Mesenchymal stem cell (in vitro differentiated cells and primary cell): ENCODE measurements at regions not wholly inside any gene's neighbourhood (a gene's known extent, or its start where the extent isn't known, plus 50 kb on each side); places are given as distances from the start of the nearest gene placed in this dataset.
A peak's percentile ranks its signal among the peaks of the same experiment; 100 is the strongest.
"Not testable (repeated sequence)": the region's sequence is repeated elsewhere in the genome, so short reads cannot be mapped to it uniquely, and the experiment has no call there.

Experiments
- DNase-seq: peaks from one replicate; pipeline ENCODE4 v3.0.0-alpha.2; 2013
- H2AFZ ChIP-seq: one replicate; pipeline ENCODE4 v1.6.1; 2013; ENCODE audit warnings: low read depth, mild to moderate bottlenecking, control low read depth, inconsistent platforms, low read length, moderate library complexity
- H2AK5ac ChIP-seq: 2 replicates; pipeline ENCODE4 v1.6.1; 2013; ENCODE audit warnings: low read length, moderate library complexity, mild to moderate bottlenecking, inconsistent platforms; ENCODE audit not compliant: severe bottlenecking
- H2BK120ac ChIP-seq: one replicate; pipeline ENCODE4 v1.6.1; 2013; ENCODE audit warnings: low read depth, mild to moderate bottlenecking, inconsistent platforms, low read length, moderate library complexity
- H2BK12ac ChIP-seq, 2 experiments: one replicate each; pipeline ENCODE4 v1.6.1; 2013; ENCODE audit warnings: inconsistent platforms in 2 of 2, low read length in 2 of 2, mild to moderate bottlenecking in 2 of 2, moderate library complexity in 2 of 2, control low read depth in 1 of 2
- H2BK15ac ChIP-seq: one replicate; pipeline ENCODE4 v1.6.1; 2013; ENCODE audit warnings: mild to moderate bottlenecking, low read depth, inconsistent platforms; ENCODE audit not compliant: poor library complexity, severe bottlenecking
- H2BK5ac ChIP-seq: 2 replicates; pipeline ENCODE4 v1.6.1; 2013; ENCODE audit warnings: low read depth, mild to moderate bottlenecking, low read length, control low read depth, inconsistent platforms; ENCODE audit not compliant: poor library complexity, severe bottlenecking
- H3K14ac ChIP-seq, 2 experiments: one replicate each; pipeline ENCODE4 v1.6.1; 2013; ENCODE audit warnings: inconsistent platforms in 2 of 2, low read length in 2 of 2, control low read depth in 1 of 2, mild to moderate bottlenecking in 1 of 2, moderate library complexity in 1 of 2
- H3K18ac ChIP-seq, 2 experiments: one replicate each; pipeline ENCODE4 v1.6.1; 2013; ENCODE audit warnings: inconsistent platforms in 2 of 2, low read length in 2 of 2, control low read depth in 1 of 2, low read depth in 1 of 2, mild to moderate bottlenecking in 1 of 2
- H3K23ac ChIP-seq, 2 experiments: one replicate each; pipeline ENCODE4 v1.6.1; 2013; ENCODE audit warnings: inconsistent platforms in 2 of 2, low read length in 2 of 2, mild to moderate bottlenecking in 2 of 2, moderate library complexity in 2 of 2, control low read depth in 1 of 2
- H3K27ac ChIP-seq: 2 replicates; pipeline ENCODE4 v1.5.1; 2013; ENCODE audit warnings: mild to moderate bottlenecking, moderate library complexity, low read length, control low read depth, inconsistent platforms; ENCODE audit not compliant: poor library complexity, severe bottlenecking
- H3K27me3 ChIP-seq, 2 experiments: 2 replicates each; pipeline versions ENCODE4 v1.6.1 to v1.7.0; 2013; ENCODE audit warnings: low read length in 2 of 2, mild to moderate bottlenecking in 2 of 2, moderate library complexity in 2 of 2, control low read depth in 1 of 2, inconsistent platforms in 1 of 2; ENCODE audit not compliant: control insufficient read depth in 1 of 2, insufficient read depth in 1 of 2
- H3K36me3 ChIP-seq, 2 experiments: 2 replicates each; pipeline versions ENCODE4 v1.6.1 to v1.7.0; 2013; ENCODE audit warnings: low read length in 2 of 2, control low read depth in 1 of 2, inconsistent platforms in 1 of 2, low read depth in 1 of 2, mild to moderate bottlenecking in 1 of 2; ENCODE audit not compliant: insufficient read depth in 2 of 2, control insufficient read depth in 1 of 2
- H3K4ac ChIP-seq, 2 experiments: one replicate each; pipeline ENCODE4 v1.6.1; 2013; ENCODE audit warnings: inconsistent platforms in 2 of 2, low read length in 2 of 2, mild to moderate bottlenecking in 2 of 2, moderate library complexity in 2 of 2, control low read depth in 1 of 2, low read depth in 1 of 2
- H3K4me1 ChIP-seq: 2 replicates; pipeline ENCODE4 v1.6.1; 2013; ENCODE audit warnings: low read depth, low read length, control low read depth; ENCODE audit not compliant: control insufficient read depth, insufficient read depth
- H3K4me2 ChIP-seq: 2 replicates; pipeline ENCODE4 v1.6.1; 2013; ENCODE audit warnings: low read length, mild to moderate bottlenecking, inconsistent platforms; ENCODE audit not compliant: poor library complexity, severe bottlenecking
- H3K4me3 ChIP-seq, 2 experiments: 2 replicates each; pipeline versions ENCODE4 v1.5.1 to v1.7.0; 2013; ENCODE audit warnings: low read length in 2 of 2, mild to moderate bottlenecking in 2 of 2, control low read depth in 1 of 2, low read depth in 1 of 2; ENCODE audit not compliant: insufficient read depth in 1 of 2
- H3K79me1 ChIP-seq: replicated peaks from 2 replicates; pipeline ENCODE4 v1.6.1; 2013; ENCODE audit warnings: mild to moderate bottlenecking, control low read depth, low read length, inconsistent platforms; ENCODE audit not compliant: poor library complexity, severe bottlenecking
- H3K9ac ChIP-seq: 2 replicates; pipeline ENCODE4 v1.7.0; 2013; ENCODE audit warnings: mild to moderate bottlenecking, low read length, moderate library complexity
- H3K9me3 ChIP-seq: 2 replicates; pipeline ENCODE4 v1.7.0; 2013; ENCODE audit warnings: mild to moderate bottlenecking, low read length; ENCODE audit not compliant: control insufficient read depth
- H4K8ac ChIP-seq: one replicate; pipeline ENCODE4 v1.6.1; 2013; ENCODE audit warnings: inconsistent platforms, mild to moderate bottlenecking, low read length, moderate library complexity
- H4K91ac ChIP-seq: one replicate; pipeline ENCODE4 v1.6.1; 2013; ENCODE audit warnings: mild to moderate bottlenecking, low read length, inconsistent platforms
- WGBS: methylation state at CpG from one replicate; pipeline ENCODE4 v1.1.7; 2013; ENCODE audit warnings: mixed read lengths; 5-methylcytosine and 5-hydroxymethylcytosine counted together

GRCh38 chr22:23424031-23424430, 156.1 kb downstream of the IGLL1 start:
- 86% methylated on average over 7 of the region's 7 CpGs for WGBS
- Histone ChIP-seq H3K9me3 (no peaks in the 10 kb centered on the region), H3K27ac (no peak overlapping the region), H3K4me1 (no peaks in the 10 kb centered on the region), H3K27me3 (peaks cover 15 to 22% of the 10 kb centered on the region in 2 experiments), H2AK5ac (no peak overlapping the region), H3K4me3 (no peak overlapping the region), H3K4me2 (no peak overlapping the region), H3K18ac (no peak overlapping the region), H2BK15ac (no peak overlapping the region), H3K14ac (no peak overlapping the region), H2BK12ac (no peak overlapping the region), H4K91ac (no peak overlapping the region), H3K9ac (no peak overlapping the region), H3K79me1 (no peaks in the 10 kb centered on the region), H3K4ac (no peak overlapping the region), H3K36me3 (no peaks in the 10 kb centered on the region), H3K23ac (no peak overlapping the region), H4K8ac (no peak overlapping the region), H2BK120ac (no peak overlapping the region), H2BK5ac (no peak overlapping the region), H2AFZ (no peak overlapping the region)
- DNase-seq, result no peak

- H3K4me2 ChIP-seq, H2AFZ ChIP-seq, H2BK12ac ChIP-seq, H3K9me3 ChIP-seq, H3K4ac ChIP-seq, H3K18ac ChIP-seq, H2AK5ac ChIP-seq, H3K14ac ChIP-seq, H3K9ac ChIP-seq, H2BK120ac ChIP-seq, H2BK15ac ChIP-seq, H3K27ac ChIP-seq, H3K4me1 ChIP-seq, H3K23ac ChIP-seq, DNase-seq, H4K8ac ChIP-seq, H3K79me1 ChIP-seq, H3K36me3 ChIP-seq, H2BK5ac ChIP-seq, H4K91ac ChIP-seq, H3K4me3 ChIP-seq: not testable (repeated sequence)
- WGBS, result 100% methylated on average over 4 of the region's 4 CpGs
- peaks cover 23 to 34% of the 10 kb centered on the region in 2 experiments for H3K27me3 ChIP-seq
These were observed 157.8 kb downstream of the IGLL1 start for GRCh38 chr22:23422281-23422680.

GRCh38 chr22:23421300-23421699, 158.8 kb downstream of the IGLL1 start:
- H3K4me3 ChIP-seq, H4K91ac ChIP-seq, H2BK5ac ChIP-seq, H3K14ac ChIP-seq, H2AFZ ChIP-seq, H3K27ac ChIP-seq, H3K23ac ChIP-seq, H2BK15ac ChIP-seq, H3K9ac ChIP-seq, H3K79me1 ChIP-seq, DNase-seq, H3K4me2 ChIP-seq, H2BK12ac ChIP-seq, H3K9me3 ChIP-seq, H3K18ac ChIP-seq, H3K36me3 ChIP-seq, H2AK5ac ChIP-seq, H2BK120ac ChIP-seq, H4K8ac ChIP-seq, H3K4me1 ChIP-seq, H3K4ac ChIP-seq: not testable (repeated sequence)
- 78% methylated on average over 5 of the region's 6 CpGs for WGBS
- H3K27me3 ChIP-seq, result peaks cover 23 to 34% of the 10 kb centered on the region in 2 experiments

DNA sequence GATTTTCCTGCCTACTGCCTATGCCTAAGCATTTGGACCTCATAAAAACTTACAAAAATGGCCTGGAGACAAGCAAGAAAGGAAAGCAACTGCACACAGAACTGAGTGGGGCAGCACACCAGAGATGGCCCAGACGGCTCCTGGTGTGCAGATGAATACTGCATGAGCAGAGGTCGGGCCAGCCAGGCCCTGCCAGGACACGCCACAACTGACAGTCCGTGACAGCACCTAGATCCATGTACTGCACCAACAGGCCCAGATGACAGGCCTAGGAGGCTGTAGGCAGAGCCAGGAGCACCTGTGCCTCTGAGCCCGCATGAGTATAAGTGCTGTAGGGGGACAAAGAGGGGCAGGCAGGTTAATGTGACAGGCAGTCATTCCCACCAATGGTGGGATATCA, 160.2 kb downstream of the IGLL1 start:
- Histone ChIP-seq H3K27me3 (peaks cover 23 to 41% of the 10 kb centered on the region in 2 experiments), H2AFZ (no peak overlapping the region), H4K91ac (no peak overlapping the region), H3K9me3 (no peaks in the 10 kb centered on the region), H4K8ac (no peak overlapping the region), H2BK15ac (no peak overlapping the region), H3K14ac (peak overlapping the region in 1 of 2 experiments; percentile 81), H3K79me1 (no peaks in the 10 kb centered on the region), H2BK120ac (no peak overlapping the region), H2AK5ac (no peak overlapping the region), H3K4ac (peak overlapping the region in 1 of 2 experiments; percentile 21), H2BK5ac (no peak overlapping the region), H3K23ac (no peak overlapping the region), H2BK12ac (no peak overlapping the region), H3K4me2 (no peak overlapping the region), H3K4me1 (no peaks in the 10 kb centered on the region), H3K4me3 (no peak overlapping the region), H3K18ac (no peak overlapping the region), H3K36me3 (no peaks in the 10 kb centered on the region), H3K27ac (no peak overlapping the region), H3K9ac (no peak overlapping the region)
- 67% methylated on average over 5 of the region's 5 CpGs for WGBS
- DNase-seq, result no peak
